Panc1 (cell line): ENCODE measurements at regions not wholly inside any gene's neighbourhood (a gene's known extent, or its start where the extent isn't known, plus 50 kb on each side); places are given as distances from the start of the nearest gene placed in this dataset.

ENCODE experiments used
- ATAC-seq: fragments of 200-7000 bp; cut with Tn5 transposase; 2 replicates; pipeline ENCODE4 v1.9.1; 2020; ENCODE audit warnings: mild to moderate bottlenecking, moderate library complexity
- BruUV-seq: library from RNA; stranded (reverse); fragments of 400-500 nt; replicated peaks from 2 replicates; lab custom pipeline; 2021; lab: Mats Ljungman, UMichigan
- CTCF ChIA-PET: fragments of 300-600 bp; sonication (Branson Sonifier 250); formaldehyde crosslinking; loops from one replicate; lab custom pipeline; 2022; ENCODE audit warnings: antibody characterized with exemption; lab: Charles Lee
- POLR2A ChIA-PET: fragments of 300-600 bp; sonication (Branson Sonifier 250); formaldehyde crosslinking; loops from one replicate; lab custom pipeline; 2022; ENCODE audit warnings: antibody characterized with exemption; lab: Charles Lee
- DNase-seq: peaks from one replicate; pipeline ENCODE4 v3.0.0-alpha.2; 2010; ENCODE audit warnings: low read depth, low spot score
- H3K27ac ChIP-seq: 2 replicates; pipeline ENCODE4 v1.5.1; 2011; ENCODE audit warnings: mild to moderate bottlenecking, low read length, inconsistent platforms
- H3K27me3 ChIP-seq: fragments of 200-500 bp; sonication (Bioruptor generic); 2 replicates; pipeline ENCODE4 v1.6.0; 2014; ENCODE audit warnings: low read length, inconsistent platforms; ENCODE audit not compliant: control insufficient read depth, insufficient read depth
- H3K36me3 ChIP-seq: fragments of 200-500 bp; sonication (Bioruptor generic); 2 replicates; pipeline ENCODE4 v1.5.1; 2014; ENCODE audit warnings: inconsistent platforms, mild to moderate bottlenecking, low read length, moderate library complexity; ENCODE audit not compliant: control insufficient read depth, insufficient read depth
- H3K4me1 ChIP-seq: 2 replicates; pipeline ENCODE4 v1.5.1; 2011; ENCODE audit warnings: inconsistent platforms, mild to moderate bottlenecking, low read length, moderate library complexity; ENCODE audit not compliant: control insufficient read depth, insufficient read depth
- H3K4me3 ChIP-seq, 2 experiments: 2 replicates each; pipeline ENCODE4 v1.5.1; 2011 to 2012; ENCODE audit warnings: low read depth in 2 of 2, low read length in 2 of 2, mild to moderate bottlenecking in 2 of 2, inconsistent platforms in 1 of 2, moderate library complexity in 1 of 2
- H3K9me3 ChIP-seq: fragments of 200-500 bp; sonication (Bioruptor generic); 2 replicates; pipeline ENCODE4 v1.5.1; 2014; ENCODE audit warnings: low read depth, mild to moderate bottlenecking, inconsistent platforms, low read length, moderate library complexity; ENCODE audit not compliant: control insufficient read depth, insufficient read depth
- POLR2AphosphoS5 ChIP-seq: IDR thresholded peaks from 2 replicates; pipeline ENCODE4 v1.6.1; 2012; ENCODE audit warnings: mild to moderate bottlenecking, low read depth, low read length, moderate library complexity
- REST ChIP-seq, 2 experiments: IDR thresholded peaks; 2 replicates each; pipeline ENCODE4 v1.6.1; 2011 to 2012; ENCODE audit warnings: low read depth in 2 of 2, control low read depth in 1 of 2, low read length in 1 of 2, mild to moderate bottlenecking in 1 of 2, moderate library complexity in 1 of 2; ENCODE audit not compliant: insufficient read depth in 1 of 2
- SIN3A ChIP-seq: IDR thresholded peaks from 2 replicates; pipeline ENCODE4 v1.6.1; 2012; ENCODE audit warnings: low read depth, mild to moderate bottlenecking, low read length, moderate library complexity, borderline replicate concordance; ENCODE audit not compliant: insufficient read depth
- TCF7L2 ChIP-seq: IDR thresholded peaks from 2 replicates; pipeline ENCODE4 v1.6.1; 2011; ENCODE audit warnings: mild to moderate bottlenecking, low read depth, low read length, inconsistent platforms
- in situ Hi-C: cut with HindIII; loops from 2 replicates; pipeline ENCODE4 v1.10.0; 2016; ENCODE audit warnings: low sequenced_read_pairs, low pct_unique_long_range_greater_than_20kb
- intact Hi-C: fragments of 100-400 bp; cut with micrococcal nuclease; formaldehyde crosslinking; loops from one replicate; pipeline ENCODE4 v1.10.0; 2022; ENCODE audit not compliant: unreplicated experiment
- TF ChIP-seq, protein P1 (sequence below): fragments of 450-650 bp; IDR thresholded peaks from 2 replicates; pipeline ENCODE4 v1.5.1; 2017; ENCODE audit warnings: mild to moderate bottlenecking

DNA sequence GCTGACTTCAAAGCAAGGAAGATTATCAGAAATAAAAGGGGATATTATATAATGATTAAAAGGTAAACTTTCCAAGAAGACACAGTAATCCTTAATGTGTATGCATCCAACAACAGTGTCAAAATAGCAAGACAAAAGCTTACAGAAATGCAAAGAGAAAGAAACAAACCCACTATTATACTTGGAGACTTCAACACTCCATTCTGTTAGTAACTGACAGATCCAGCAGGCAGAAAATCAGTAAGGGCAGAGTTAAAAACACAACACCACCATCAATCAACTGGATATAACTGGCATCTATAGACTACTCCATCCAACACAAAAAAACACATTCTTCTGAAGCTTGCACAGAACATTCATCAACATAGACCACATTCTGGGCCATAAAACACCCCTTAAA, 103.8 kb downstream of the OR13A1 start:
- no peak for TF ChIP-seq TCF7L2
- TF ChIP-seq REST (IDR thresholded peaks at IDR 0.05; ENCODE audit: insufficient read depth in 1 of 2, low read depth in 2 of 2, low read length in 1 of 2) = no peak
- TF ChIP-seq, protein P1, sequence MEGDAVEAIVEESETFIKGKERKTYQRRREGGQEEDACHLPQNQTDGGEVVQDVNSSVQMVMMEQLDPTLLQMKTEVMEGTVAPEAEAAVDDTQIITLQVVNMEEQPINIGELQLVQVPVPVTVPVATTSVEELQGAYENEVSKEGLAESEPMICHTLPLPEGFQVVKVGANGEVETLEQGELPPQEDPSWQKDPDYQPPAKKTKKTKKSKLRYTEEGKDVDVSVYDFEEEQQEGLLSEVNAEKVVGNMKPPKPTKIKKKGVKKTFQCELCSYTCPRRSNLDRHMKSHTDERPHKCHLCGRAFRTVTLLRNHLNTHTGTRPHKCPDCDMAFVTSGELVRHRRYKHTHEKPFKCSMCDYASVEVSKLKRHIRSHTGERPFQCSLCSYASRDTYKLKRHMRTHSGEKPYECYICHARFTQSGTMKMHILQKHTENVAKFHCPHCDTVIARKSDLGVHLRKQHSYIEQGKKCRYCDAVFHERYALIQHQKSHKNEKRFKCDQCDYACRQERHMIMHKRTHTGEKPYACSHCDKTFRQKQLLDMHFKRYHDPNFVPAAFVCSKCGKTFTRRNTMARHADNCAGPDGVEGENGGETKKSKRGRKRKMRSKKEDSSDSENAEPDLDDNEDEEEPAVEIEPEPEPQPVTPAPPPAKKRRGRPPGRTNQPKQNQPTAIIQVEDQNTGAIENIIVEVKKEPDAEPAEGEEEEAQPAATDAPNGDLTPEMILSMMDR = no peak
- TF ChIP-seq SIN3A = no peak
- no peak for TF ChIP-seq POLR2AphosphoS5
- intact Hi-C loops (no loop called here), in situ Hi-C loops (no loop called here)
- ChIA-PET POLR2A (no interaction called here), CTCF (no interaction called here)
- no peaks in the 10 kb centered on the region for H3K4me1 ChIP-seq
- ATAC-seq (no peak), DNase-seq (no peak)
- BruUV-seq = no TSS peak
- no peaks in the 10 kb centered on the region for H3K36me3 ChIP-seq
- no peak overlapping the region for H3K4me3 ChIP-seq
- peaks cover 7% of the 10 kb centered on the region; the same call in 1 of the 2 replicates for H3K27me3 ChIP-seq
- H3K27ac ChIP-seq = no peak overlapping the region
- H3K9me3 ChIP-seq = no peaks in the 10 kb centered on the region

DNA sequence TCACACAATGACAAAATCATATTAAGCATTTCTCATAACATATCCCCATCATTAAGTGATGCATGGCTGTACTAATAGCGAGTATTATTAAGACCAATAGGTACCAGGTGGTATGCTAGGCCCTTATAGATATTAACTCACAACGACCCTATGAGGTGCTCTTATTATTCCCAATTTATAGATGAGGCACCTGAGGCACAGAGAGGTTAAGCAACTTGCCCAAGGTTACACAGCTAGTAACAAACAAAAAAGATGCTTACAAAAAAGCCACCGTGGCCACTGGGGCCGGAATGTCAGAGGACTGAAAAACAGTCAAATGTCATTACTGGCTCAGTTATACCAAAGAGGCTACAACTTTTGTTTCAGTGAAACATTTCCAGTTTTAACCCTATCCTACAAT, 96.0 kb downstream of the OR13A1 start:
- CTCF ChIA-PET = no interaction called here
- intact Hi-C loops = no loop called here
- POLR2A ChIA-PET = no interaction called here

More for the DNA sequence above, 96.0 kb downstream of the OR13A1 start:
- no peak for TF ChIP-seq TCF7L2
- TF ChIP-seq REST (IDR thresholded peaks at IDR 0.05; ENCODE audit: insufficient read depth in 1 of 2, low read depth in 2 of 2, low read length in 1 of 2) = no peak
- no peak for TF ChIP-seq SIN3A
- TF ChIP-seq, protein P1 = no peak
- TF ChIP-seq POLR2AphosphoS5 = no peak
- no TSS peak for BruUV-seq
- Histone ChIP-seq H3K4me1 (no peaks in the 10 kb centered on the region), H3K9me3 (no peaks in the 10 kb centered on the region), H3K36me3 (no peaks in the 10 kb centered on the region), H3K27ac (no peak overlapping the region), H3K27me3 (peaks cover 2% of the 10 kb centered on the region; the same call in 1 of the 2 replicates), H3K4me3 (no peak overlapping the region)
- ATAC-seq (no peak), DNase-seq (no peak)
- in situ Hi-C loops = no loop called here
